ENCODE measurements at regions not wholly inside any gene's neighbourhood (a gene's known extent, or its start where the extent isn't known, plus 50 kb on each side); places are given as distances from the start of the nearest gene placed in this dataset.

DNA sequence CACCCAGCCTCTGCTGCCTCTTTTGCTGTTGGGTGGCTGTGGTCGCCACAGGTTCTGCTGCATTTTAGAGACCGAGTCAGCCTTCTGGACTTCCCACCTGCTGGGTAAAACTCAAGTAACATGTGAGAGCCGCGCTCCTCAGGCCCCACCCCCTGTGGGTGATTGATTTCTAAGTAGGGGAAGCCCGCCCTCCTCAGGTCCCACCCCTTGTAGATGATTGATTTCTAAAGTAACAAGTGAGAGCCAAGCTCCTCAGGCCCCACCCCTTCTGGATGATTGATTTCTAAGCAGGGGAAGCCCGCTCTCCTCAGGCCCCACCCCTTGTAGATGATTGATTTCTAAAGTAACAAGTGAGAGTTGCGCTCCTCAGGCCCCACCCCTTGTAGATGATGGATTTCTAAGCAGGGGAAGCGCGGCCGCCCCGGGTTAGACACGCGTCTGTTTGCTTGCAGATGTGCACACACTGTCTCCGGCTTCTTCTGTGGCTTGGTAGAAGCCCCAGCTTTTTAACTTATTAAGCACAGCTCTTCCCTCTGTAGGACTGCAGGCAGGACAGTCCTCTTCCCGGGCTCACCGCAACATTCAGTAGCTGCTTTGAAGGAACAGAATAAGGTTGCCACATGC, 83.4 kb downstream of the FAM43A start:
- intact Hi-C loops (cut with DNase I) = loop anchor here (10.0 kb wide), 1 partner anchor 96 kb away; no protein-coding TSS in a partner anchor
- Histone ChIP-seq H3K36me3 (no peaks in the 10 kb centered on the region), H3K4me1 (replicated peaks) (peaks cover 2% of the 10 kb centered on the region), H3K9me3 (no peaks in the 10 kb centered on the region), H3K27ac (peak overlapping the region in 1 of 2 donors; percentile 17), H3K27me3 (replicated peaks; ENCODE audit: insufficient read depth) (no peaks in the 10 kb centered on the region), H3K4me3 (peak overlapping the region; percentile 20 to 22)
- DNase-seq (ENCODE audit: low spot score) = peak; percentile 94
- peak; percentile 25 for TF ChIP-seq POLR2AphosphoS5 (IDR thresholded peaks at IDR 0.05)
- TF ChIP-seq POLR2A (IDR thresholded peaks at IDR 0.05) = peak; percentile 12
- TF ChIP-seq, protein P1, sequence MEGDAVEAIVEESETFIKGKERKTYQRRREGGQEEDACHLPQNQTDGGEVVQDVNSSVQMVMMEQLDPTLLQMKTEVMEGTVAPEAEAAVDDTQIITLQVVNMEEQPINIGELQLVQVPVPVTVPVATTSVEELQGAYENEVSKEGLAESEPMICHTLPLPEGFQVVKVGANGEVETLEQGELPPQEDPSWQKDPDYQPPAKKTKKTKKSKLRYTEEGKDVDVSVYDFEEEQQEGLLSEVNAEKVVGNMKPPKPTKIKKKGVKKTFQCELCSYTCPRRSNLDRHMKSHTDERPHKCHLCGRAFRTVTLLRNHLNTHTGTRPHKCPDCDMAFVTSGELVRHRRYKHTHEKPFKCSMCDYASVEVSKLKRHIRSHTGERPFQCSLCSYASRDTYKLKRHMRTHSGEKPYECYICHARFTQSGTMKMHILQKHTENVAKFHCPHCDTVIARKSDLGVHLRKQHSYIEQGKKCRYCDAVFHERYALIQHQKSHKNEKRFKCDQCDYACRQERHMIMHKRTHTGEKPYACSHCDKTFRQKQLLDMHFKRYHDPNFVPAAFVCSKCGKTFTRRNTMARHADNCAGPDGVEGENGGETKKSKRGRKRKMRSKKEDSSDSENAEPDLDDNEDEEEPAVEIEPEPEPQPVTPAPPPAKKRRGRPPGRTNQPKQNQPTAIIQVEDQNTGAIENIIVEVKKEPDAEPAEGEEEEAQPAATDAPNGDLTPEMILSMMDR (IDR thresholded peaks at IDR 0.05) = peak in 2 of 4 experiments; percentile 6 to 10
- WGBS = 2% methylated on average over 16 of the region's 16 CpGs

DNA sequence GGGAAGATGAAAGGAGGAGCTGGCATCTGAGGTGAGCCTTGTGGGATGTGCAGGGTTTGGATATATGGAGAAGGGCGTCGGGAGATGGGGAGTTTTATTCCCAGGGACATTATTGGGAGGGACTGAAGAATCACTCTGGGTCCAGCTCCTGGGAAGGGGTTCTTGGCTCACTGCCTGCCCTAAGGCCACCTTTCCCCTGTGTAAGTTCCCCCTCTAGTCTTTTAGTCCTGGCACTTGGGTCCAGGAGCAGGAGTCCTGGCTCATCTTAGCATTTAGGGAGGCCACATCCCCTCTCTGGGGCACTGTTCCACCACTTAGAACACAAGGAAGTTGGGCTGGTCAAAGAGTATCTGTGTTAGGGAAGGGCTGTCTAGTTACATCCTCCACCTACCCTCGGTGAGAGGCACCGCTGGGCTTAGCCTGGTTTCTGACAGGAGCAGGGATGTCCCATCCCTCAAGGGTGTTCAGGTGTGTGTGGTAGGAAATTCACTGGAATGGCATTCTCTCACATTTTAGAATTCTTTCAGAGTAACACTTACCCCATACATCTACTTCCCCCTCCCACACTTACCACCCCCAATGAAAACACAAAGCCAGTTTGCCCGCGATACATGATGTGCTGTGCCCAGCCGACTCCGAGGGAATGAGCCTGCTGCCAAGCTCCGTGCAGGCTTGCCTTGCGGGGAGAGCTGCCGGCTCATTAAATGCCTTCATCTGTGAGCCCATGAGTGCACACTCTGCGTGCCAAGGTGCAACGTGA, 86.7 kb downstream of the FAM43A start:
- intact Hi-C loops (cut with DNase I) = loop anchor here (5.0 to 10.0 kb wide), 3 partner anchors 85 to 482 kb away; partner anchors contain the start of gene FAM43A
- Histone ChIP-seq H3K9me3 (no peaks in the 10 kb centered on the region), H3K27me3 (replicated peaks; ENCODE audit: insufficient read depth) (no peaks in the 10 kb centered on the region), H3K4me3 (peak overlapping the region in 1 of 2 donors; percentile 6), H3K4me1 (replicated peaks) (peaks cover 2% of the 10 kb centered on the region), H3K36me3 (no peaks in the 10 kb centered on the region), H3K27ac (peak overlapping the region; percentile 32 to 38)
- TF ChIP-seq, protein P1 (IDR thresholded peaks at IDR 0.05) = no peak
- TF ChIP-seq POLR2A (IDR thresholded peaks at IDR 0.05) (no peak), POLR2AphosphoS5 (IDR thresholded peaks at IDR 0.05) (no peak)
- 37% methylated on average over 13 of the region's 13 CpGs for WGBS
- DNase-seq (ENCODE audit: low spot score) = peak; percentile 36

DNA sequence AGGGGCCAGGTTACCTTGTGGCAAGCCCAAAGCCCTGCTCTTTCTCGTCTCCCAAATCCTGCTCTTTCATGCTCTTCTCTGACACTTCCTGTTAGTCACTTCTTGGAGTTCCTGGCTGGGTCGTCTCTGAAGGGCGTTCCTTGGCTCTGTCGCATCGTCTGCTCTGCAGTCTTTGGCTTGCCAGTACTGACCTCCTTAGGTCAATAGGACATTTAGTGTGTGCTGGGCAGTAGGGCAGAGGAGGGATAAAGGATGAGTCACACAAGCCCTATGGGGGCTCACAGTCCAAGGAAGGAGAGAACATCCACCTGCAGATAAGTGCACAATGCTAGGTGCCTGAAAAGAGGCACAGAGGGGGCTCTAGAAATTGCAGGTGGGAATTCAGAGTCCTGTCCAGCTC, 87.5 kb downstream of the FAM43A start:
- Histone ChIP-seq H3K4me1 (replicated peaks) (peaks cover 2% of the 10 kb centered on the region), H3K9me3 (no peaks in the 10 kb centered on the region), H3K4me3 (peak overlapping the region in 1 of 2 donors; percentile 6), H3K27ac (peak overlapping the region; percentile 32 to 38), H3K36me3 (no peaks in the 10 kb centered on the region), H3K27me3 (replicated peaks; ENCODE audit: insufficient read depth) (no peaks in the 10 kb centered on the region)
- DNase-seq (ENCODE audit: low spot score) = peak; percentile 14
- intact Hi-C loops (cut with DNase I) = loop anchor here (5.0 to 10.0 kb wide), 3 partner anchors 86 to 482 kb away; partner anchors contain the start of gene FAM43A
- TF ChIP-seq POLR2A (IDR thresholded peaks at IDR 0.05) (no peak), POLR2AphosphoS5 (IDR thresholded peaks at IDR 0.05) (no peak)
- TF ChIP-seq, protein P1 (IDR thresholded peaks at IDR 0.05) = no peak
- WGBS = 10% methylated on average over 5 of the region's 5 CpGs

DNA sequence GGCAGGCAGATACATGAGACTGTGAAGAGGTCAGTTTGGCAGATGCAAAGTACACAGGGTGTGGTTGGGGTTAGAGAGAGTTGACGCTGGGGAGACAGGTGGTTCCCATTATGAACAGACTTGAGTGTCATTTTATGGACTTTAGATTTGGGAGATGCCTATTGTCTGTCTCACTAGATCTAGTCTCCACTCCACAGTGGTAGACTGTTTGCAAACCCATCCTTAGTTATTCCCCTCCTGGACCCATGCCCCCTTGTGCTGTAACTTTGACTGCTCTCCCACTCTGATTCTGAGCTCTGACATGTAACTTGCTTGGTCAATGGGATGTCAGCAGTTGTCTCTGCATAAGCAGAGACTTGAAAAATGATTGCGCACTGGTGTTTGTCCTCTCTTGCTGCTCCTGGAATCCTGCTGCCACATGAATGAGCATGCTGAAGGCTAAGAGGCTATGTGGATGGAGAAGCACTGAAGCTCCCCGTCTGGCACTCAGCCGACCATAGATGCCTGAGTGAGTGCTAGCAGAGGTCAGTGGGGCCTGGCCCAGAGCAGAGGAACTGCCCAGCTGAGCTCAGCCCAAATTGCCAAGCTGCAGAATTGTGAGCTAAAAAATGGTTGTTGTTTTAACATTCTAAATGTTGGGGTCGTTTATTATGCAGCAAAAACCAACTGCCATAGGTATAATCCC, 88.2 kb downstream of the FAM43A start:
- Histone ChIP-seq H3K27me3 (replicated peaks; ENCODE audit: insufficient read depth) (no peaks in the 10 kb centered on the region), H3K4me1 (replicated peaks) (peaks cover 2% of the 10 kb centered on the region), H3K9me3 (no peaks in the 10 kb centered on the region), H3K4me3 (no peak overlapping the region), H3K27ac (peak overlapping the region in 1 of 2 donors; percentile 32), H3K36me3 (no peaks in the 10 kb centered on the region)
- DNase-seq (ENCODE audit: low spot score) = no peak
- intact Hi-C loops (cut with DNase I) = loop anchor here (5.0 to 10.0 kb wide), 3 partner anchors 87 to 481 kb away; partner anchors contain the start of gene FAM43A
- TF ChIP-seq POLR2A (IDR thresholded peaks at IDR 0.05) = no peak
- TF ChIP-seq, protein P1 (IDR thresholded peaks at IDR 0.05) = no peak
- 61% methylated on average over 5 of the region's 5 CpGs for WGBS

Measured in prostate gland (tissue), 2 donors.